DMS114 treated with DMSO at 0.1 percent for 48 hours (cell line): ENCODE measurements at regions not wholly inside any gene's neighbourhood (a gene's known extent, or its start where the extent isn't known, plus 50 kb on each side); places are given as distances from the start of the nearest gene placed in this dataset.
"Not testable (repeated sequence)": the region's sequence is repeated elsewhere in the genome, so short reads cannot be mapped to it uniquely, and the experiment has no call there.

Experiments used
- DNase-seq: peaks from one replicate; lab custom pipeline; 2025; ENCODE audit not compliant: unreplicated experiment; lab: John Stamatoyannopoulos, UW

DNA sequence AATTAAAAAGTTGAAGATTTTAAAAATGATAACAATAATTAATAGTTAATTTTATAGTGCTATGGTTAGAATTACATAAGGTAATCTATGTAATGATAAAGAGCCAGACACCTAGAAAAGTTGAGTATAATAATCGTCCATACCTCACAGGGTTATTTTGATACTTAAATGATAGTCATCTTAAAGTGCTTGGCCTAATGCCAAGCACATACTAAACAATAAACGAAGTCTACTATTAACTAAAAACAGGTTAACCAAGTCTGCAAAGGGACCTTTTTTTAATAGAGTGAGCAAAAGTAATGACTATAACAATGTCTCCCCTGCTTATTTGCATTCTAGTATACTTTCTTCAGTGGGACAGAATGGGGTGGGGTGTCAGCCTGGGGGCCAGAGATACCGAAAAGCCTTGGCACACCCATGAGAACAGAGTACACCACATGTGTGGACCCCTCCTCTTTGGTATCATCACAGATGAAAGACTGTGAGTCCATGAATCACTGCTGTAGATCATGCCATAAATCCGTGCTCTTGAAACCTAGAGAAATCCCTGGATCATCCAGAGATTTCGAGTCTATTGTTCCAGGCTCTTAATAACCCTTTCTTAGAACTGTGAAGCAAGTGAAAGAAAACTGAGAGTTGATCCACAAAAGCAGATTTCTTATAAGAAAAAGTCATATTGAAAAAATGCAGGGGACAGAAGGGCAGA is 249.5 kb downstream of the PRELID2 start:
- DNase-seq, result no peak

DNA sequence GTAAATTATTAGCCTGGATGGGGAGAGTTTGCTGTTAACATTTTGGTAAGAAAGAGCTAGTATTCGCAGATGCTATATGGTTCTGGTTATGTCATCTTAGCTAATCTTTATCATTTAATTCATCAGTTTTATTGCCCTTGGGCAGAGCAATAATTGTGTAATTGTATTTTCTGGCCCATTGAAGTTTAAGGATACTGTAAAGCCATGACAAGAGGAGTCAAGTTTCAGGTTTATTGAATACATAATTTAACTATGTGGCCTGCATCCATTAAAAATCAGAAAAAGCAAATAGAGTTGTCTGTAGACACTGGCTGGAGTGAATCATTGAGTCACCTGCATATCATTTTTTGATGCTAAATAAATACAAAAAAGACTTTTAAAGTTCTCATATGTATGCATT is 255.8 kb downstream of the PRELID2 start:
- no peak for DNase-seq

DNA sequence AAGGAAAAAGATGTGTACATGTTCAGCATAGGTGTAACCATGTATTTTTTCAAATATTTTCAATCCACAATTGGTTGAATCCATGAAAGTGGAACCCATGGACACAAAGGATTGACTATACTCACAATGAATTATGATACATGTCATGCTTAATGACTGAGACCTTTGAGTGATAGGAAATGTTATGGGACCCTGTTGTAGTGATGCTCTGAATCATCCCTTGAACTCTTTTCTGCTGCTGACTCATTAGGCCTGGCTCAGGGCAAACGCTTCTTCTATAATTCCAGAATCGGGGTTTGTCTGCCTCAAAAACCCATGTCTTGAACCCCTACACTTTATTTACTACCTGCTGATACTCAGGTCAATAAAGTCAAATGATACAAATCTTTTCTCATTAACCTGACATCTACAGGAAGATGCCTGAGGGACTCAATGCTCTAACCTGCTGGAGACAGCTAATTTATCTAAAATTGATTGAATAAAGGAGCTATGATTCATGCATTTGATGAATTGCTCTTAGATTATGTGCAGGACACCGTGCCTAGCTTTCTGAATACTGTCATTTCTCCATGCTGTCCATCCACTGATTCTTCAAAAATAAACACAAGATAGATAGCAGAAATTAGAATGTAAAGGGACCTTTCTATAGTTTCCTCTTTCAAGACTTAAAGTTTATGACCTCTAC is 260.1 kb downstream of the PRELID2 start:
- DNase-seq, result no peak

DNA sequence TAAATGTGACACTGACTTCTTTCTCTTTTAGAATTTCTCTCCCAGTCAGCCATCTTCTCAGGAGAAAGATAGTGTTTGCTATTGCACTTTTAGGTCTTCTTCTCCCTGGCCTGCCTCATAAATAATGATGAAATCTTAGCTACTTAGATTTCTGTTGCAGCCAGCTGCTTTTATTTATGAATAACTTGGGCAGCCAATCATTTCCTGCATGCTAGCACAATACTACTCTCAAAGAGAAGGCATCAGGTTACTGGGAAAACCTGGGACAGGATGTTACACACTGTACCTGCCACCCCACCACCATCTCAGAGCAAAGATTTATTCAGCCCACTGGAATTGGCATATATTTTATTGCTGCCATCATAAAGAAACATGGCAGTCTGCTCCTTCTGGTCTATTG is 266.6 kb downstream of the PRELID2 start:
- DNase-seq, result no peak

DNA sequence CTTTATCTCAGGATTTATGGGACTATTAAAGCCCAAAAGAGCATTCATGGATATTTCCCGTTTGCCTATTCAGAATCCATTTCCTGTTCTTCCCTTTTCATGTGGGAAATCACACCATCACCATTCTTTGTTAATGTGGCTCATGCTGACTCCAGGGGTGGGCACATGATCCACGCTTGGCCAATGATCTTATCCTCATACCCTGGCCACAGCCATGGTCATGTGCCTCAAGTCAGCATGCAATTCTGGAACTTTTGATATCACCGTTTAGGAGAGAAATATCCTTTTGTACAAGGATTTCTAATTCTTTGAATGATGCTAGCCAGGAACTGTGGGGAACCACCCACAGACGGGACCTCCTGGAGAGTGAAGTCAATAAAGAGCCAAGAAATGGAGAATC is 272.2 kb downstream of the PRELID2 start:
- no peak for DNase-seq

DNA sequence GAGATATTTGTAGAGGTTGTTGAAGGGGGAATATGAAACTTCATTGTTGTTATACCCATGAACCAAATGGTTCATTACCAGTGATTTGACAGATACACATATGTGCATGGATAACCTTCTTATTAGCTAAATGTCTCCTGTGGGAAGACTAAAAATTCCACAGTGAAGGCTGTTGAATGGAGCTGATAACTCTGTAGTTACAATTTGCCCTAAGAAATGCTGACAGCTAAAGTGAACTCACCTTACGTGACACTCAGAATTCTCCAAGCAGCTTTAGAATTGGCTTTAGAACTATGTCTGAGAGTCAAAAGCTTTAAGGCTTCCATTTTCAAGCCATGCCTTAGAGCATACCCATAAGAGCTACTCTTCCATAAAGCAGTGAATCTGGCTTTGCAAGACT is 276.9 kb downstream of the PRELID2 start:
- no peak for DNase-seq

DNA sequence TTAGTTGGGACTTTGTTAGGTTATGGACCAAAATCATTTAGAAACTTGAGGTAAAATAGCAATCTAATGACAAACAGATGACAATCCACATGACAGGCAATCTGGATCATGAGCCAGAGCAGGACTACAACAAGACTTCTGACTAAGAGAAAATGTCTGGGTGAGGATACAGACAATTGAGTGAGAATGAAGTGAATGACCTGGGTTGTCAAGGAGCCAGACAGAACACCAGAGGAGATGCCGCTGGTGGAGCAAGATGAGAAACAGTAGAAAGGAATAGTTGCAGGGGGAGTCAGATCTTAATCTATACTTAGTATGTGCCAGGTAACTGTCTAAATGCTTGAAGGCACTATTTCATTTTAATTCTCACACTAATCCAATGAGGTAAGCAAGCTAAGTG is 277.8 kb downstream of the PRELID2 start:
- no peak for DNase-seq

DNA sequence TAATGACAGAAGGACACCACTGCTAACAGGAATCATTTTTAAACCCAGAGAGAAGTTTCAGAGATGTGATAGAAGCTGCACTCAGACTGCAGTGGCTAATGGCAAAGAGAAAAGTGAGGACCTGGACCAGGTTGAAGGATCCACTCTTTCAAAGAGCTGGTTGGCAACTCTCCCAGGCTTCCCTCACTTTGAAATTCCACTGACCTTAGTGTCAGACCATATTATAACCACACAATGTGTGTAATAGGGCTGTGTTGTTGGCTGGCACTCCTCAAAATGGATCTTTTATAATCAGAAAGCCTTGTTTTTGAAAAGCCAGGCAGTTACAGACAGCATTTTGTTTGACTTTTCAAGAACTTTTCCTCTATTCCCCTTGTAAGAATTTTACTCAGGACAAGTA is 280.7 kb downstream of the PRELID2 start:
- DNase-seq, result no peak

DNA sequence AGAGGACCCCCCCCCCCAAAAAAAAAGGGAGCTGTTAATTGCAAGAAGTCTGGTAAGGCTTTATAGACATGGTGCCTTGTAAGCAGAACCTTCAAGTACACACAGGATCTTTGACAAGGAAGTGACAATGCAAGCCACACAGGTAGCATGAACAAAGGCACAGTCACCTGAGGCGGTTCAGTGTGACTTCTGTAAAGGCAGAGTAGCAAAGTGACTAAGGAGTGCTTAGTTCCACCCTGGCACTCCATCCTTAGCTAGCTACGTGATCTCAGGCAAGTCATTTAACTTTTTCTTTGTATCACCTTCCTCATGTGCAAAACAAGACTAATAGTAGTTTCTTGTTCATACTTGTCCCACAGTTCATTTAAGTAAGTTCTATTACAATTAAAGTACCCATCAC is 282.0 kb downstream of the PRELID2 start:
- no peak for DNase-seq

DNA sequence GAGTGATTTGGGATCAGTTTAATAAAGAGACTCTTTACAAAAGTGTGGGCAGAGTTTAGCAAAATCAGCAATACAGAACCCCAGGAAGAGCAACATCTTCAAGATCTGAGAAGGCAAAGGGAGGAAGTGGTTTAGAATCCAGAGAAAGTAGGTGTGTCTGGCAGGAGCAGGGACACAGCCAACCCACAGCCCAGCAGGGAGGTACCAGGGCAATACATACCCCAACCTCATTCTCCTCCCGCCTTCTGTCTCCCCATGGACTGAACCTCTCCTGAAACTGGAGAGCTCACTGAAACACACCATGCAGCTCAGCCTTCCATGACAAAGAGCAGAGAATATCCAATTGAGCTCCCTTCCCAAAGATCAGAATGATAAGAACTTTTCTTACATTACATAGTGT is 283.4 kb downstream of the PRELID2 start:
- DNase-seq, result no peak

DNA sequence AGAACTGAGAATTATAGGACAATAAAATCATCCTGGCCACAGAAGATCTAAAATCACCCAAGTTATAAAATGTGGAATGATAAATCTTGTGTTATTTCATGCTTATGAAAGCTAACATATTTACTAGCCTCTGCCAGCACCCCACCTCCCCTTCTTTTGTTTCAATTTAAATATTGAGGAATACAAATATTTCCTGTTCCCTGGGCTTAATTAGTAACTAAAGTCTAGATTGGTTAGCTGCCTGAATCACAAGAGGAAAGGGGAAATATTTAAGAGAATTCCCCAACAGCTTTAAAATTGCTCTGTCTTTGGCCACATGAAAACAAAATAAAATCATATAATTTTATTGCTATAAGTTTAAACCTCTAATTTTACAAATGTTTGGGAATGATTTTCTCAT is 287.0 kb downstream of the PRELID2 start:
- no peak for DNase-seq

DNA sequence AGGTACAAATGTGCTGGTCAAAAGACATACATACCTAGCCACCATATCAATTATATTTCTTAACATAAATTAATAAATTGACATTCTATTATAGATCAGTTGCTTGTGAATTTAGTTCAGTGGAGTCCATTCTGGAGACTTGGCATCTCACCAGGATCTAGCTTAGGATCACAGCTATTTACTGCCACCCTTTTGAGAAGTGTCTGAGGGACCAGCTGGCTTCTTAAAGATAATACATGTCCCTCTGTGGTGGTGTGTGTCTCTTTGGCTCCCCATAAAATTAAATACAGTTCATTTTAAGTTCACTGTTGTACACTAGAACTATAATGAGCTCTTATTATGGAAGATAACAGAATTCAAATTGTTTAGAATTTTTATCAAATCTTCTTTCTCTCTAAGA is 290.7 kb downstream of the PRELID2 start:
- DNase-seq, result no peak

DNA sequence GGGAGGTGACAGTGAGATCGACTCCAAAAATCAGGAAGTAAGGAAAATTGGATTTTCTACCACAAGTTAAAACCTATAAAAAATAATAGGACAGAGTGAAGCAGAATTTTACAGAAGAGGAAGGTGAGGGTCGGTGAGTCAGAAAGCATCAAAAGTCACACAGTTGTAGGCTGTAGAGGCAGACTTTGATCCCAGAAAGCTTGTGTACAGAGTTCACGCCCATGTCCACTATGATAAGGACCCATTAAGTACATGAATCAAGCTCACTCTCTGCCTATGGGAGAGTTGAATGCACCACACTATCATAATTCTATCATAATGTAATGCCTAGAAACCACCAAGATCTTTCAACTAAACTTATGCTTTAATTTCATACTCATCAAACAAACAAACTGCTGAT is 291.2 kb downstream of the PRELID2 start:
- no peak for DNase-seq

DNA sequence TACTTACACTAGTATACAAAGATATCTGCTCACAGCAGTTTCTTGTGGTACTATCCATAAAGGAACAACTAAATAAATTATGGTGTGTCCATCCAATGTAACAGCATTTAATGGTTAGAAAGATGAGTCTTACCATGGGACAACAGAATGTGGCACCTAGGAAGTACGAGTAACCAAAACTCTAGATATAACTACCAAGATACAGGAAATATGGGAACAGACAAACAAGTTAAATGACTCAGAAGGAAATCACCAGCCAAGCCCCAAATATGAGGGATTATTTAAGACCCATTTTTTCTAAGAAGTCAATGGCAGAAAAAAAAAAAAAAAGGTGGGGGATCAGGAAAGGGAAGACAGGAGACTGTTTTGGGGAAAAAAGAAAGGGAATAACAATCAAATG is 294.8 kb downstream of the PRELID2 start:
- no peak for DNase-seq

DNA sequence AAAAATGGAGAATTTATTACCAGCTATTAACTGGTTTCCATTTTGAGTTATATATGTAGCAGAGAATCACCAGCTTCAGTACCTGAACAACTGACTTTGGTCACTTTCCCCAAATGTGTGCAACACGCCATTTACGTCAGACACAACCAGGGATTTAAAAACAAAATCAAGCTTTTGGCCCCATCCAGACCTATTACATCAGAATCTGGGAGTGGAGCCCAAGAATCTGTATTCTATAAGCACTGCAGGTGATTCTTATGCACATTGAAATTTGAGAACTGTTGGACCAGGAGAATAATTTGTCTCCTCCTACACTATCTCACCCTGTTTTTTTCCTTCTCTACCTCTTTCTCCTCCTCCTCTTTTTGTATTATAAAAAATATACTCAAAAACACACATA is 295.9 kb downstream of the PRELID2 start:
- no peak for DNase-seq

DNA sequence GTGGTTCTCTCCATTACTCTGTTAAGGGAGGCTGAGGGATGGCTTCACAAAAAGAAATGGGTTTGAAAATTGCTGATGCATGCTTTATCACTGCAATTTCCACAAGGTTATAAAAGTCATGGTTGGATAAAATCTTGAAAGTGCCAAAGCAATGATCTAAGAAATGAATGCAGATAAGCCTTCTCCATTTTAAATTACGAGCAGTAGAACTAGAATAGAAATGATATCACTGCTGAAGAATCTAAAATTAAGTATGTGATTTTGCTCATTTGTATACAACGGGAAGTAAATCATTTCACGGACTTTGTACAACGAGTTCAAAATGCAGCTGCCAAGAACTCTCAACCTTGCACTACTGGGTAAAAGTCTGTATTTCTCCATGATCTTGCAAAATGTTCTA is 299.0 kb downstream of the PRELID2 start:
- no peak for DNase-seq

DNA sequence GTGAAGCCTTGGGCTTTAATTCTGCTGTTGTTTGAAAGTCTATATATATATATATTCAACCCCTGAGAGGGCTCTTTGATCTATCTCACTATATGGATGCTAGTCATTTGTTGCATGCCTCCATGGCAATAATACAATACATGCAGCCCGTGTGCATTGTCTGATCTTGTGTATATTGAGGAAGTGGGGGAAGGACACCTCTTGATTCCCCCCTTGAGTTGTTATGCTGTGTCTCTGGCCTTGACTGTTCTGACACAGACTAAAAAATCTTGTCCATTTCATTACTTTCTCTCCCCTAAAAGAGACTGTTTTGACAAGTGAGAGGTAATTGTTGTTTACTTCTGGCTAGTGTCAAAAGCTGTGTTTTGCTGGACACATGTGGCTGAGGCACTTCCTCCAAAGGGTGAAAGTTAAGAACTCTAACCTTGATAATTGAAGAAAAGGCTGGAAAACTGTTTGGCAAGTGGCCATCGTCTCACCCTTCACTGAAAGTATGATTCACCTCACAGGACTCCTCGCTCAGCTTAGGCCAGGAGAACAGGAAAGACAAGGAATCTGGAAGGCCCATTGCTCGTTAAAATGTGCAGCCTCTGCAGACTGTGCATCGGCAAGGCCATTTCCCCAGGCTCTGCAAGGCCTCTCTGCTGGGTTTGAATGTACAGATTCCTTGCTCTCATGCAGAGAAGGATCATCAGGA is 304.0 kb downstream of the PRELID2 start:
- DNase-seq, result no peak

DNA sequence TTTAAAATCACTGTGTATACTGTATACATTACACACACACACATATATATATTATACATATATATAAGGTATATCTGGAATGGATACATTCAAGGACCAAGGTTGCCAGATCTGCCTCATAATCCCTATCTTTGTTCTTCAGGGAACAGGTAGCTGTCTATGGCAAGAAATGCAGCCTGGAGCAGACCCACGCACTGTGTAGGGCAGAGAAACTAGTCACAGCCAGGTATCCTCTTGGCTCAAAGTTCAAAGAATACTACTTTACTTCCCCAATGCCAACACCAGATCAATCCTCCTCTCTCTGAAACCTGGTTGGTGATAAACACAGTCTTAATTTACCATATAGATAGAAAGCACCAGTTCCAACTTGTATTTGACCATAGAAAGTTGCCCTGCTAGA is 313.6 kb downstream of the PRELID2 start:
- no peak for DNase-seq

DNA sequence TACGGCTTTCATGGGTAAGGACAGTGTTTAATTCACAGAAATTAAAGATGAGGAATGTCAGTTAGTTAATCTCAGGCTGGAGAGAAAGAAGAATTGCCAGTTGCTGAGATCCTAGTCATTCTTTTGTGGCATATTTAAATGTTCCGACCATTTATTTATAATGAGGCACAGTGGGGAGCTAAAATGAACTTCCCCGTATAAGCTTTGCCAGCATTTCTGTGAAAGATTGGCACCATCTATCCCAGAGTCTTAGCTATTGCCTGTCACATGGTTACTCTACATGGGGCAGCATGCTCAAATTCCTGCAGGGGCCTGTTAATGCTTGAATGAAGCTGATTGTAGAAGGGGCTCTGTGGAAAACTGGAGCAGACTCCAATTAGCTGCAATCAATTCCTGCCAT is 314.1 kb downstream of the PRELID2 start:
- DNase-seq, result no peak

DNA sequence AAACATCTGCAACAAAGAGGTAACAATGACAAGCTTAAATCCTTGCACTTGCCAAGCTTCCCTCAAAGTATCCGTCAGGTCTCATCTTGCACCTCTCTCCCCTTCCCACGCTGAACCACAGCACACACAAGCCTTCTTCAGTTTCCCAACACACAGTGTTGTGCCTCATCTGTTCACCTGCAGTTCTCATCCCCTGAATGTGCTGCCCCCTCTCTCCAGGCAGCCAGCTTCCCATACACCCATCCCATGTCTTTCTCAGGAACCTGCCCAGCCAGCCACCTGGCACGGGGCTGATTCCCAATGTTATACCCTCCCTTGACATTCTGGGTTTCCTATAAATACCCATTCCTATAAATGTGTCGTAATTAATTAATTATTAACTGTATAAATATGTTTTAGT is 314.8 kb downstream of the PRELID2 start:
- DNase-seq, result no peak

DNA sequence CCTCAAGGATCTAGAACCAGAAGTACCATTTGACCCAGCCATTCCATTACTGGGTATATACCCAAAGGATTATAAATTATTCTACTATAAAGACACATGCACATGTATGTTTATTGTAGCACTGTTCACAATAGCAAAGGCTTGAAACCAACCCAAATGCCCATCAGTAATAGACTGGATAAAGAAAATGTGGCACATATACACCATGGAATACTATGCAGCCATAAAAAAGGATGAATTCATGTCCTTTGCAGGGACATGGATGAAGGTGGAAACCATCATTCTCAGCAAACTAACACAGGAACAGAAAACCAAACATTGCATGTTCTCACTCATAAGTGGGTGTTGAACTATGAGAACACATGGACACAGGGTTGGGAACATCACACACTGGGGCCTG is 317.6 kb downstream of the PRELID2 start:
- DNase-seq, result not testable (repeated sequence)

DNA sequence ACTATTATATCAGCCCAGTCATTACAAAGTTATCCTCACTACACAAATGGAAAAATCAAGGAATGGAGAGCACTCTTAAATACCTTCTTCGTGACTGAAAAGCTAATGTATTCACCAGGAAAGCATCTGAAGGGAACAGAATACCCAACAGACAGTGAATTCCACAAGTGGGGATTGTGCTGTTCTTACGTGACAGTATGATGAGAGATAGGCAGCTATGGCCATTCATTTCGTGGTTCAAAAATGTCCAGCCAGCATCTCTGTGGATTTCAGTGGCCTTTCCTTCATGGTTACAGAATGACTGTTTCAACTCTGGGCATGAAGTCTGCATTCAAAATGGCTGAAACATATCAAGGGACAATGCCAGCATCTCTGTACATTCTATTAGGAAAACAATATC is 323.8 kb downstream of the PRELID2 start:
- no peak for DNase-seq
